HFF-Myc (cell line): ENCODE measurements at regions not wholly inside any gene's neighbourhood (a gene's known extent, or its start where the extent isn't known, plus 50 kb on each side); places are given as distances from the start of the nearest gene placed in this dataset.

Experiments
- DNase-seq: peaks from one replicate; pipeline ENCODE4 v3.0.0-alpha.2; 2011; ENCODE audit warnings: low read depth; ENCODE audit errors: extremely low read depth
- H3K4me3 ChIP-seq: replicated peaks from 2 replicates; pipeline ENCODE4 v1.5.1; 2011; ENCODE audit warnings: low read depth, mild to moderate bottlenecking, control low read depth, low read length
- CTCF ChIP-seq: IDR thresholded peaks from 2 replicates; pipeline ENCODE4 v1.5.1; 2012; ENCODE audit warnings: mild to moderate bottlenecking, low read depth, low read length, control low read depth; ENCODE audit errors: missing control alignments

- H3K4me3 ChIP-seq = no peak overlapping the region
- TF ChIP-seq CTCF = peak; percentile 62
- peak; percentile 20 for DNase-seq
Measured at GRCh38 chrX:10722851-10723250, 102.5 kb upstream of the MID1 start.

GRCh38 chrX:10725071-10725470, 104.7 kb upstream of the MID1 start:
- H3K4me3 ChIP-seq = no peak overlapping the region
- no peak for DNase-seq
- no peak for TF ChIP-seq CTCF

GRCh38 chrX:10726647-10727046, 106.3 kb upstream of the MID1 start:
- no peak for TF ChIP-seq CTCF
- no peak overlapping the region for H3K4me3 ChIP-seq
- no peak for DNase-seq

DNA sequence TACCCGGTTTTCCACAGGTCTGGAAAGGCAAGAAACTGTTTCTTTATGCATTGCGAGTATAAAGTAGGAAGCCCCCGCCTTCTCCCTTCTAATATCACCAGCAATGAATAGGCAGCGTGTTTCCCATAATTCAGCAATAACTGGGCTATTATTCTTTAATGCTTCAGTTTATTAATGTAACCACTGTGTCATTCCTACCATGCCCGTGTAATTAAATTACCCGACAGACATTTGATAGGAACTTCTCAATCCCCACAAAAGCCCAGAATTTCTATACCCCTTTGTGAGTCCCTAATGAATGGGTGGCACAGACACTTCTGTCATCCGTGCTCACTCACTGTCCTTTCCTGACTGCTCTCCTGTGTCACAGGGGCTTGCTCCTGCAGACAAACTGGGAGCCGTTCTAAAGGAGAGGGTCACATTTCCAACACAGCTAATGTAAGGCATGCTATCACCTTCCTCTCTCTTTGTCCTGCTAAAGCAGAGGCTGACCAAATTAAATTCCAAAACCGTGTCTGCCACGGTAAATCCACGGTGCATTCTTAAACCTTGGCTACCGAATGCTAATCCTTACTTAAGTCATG, 108.5 kb upstream of the MID1 start:
- no peak overlapping the region for H3K4me3 ChIP-seq
- TF ChIP-seq CTCF = no peak
- no peak for DNase-seq

DNA sequence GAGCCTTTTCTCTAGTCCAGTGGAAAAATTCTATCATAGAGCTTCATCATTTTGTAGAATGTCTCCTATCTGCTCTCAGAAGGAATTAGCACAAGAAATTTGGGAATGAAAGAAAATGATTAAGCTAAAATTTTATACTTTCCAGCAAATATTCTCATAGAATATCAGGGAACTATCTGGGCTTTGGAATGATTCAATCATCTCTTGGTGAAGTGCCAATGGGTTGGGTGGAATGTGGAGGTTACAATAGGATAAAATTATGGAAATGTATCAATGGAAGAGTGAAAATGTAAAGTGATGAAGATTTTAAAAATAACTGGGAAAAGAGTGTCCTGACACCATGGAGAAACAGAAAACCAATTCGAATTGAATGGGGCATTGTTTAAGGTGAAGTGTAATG, 119.0 kb upstream of the MID1 start:
- H3K4me3 ChIP-seq = no peak overlapping the region
- TF ChIP-seq CTCF = no peak
- no peak for DNase-seq

DNA sequence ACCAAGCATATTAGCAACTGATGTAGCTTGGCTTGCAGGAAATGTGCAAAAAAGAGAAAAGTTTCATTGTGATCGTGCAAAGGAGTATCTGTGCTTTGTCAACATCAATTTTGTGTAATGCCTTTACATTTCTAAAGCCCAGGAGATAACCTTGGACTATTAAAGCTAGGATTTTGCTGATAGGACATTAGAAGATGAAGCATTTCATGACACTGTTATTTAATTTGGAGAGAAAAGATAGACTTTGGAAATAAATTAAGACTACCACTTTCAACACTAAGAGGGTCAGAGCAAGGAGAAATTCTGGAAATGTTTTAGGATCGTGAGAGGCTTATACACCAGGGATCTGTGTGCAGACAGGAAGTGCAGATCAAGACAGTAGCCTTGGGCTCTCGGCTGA, 120.6 kb upstream of the MID1 start:
- no peak for DNase-seq
- TF ChIP-seq CTCF = no peak

GRCh38 chrX:10741550-10741949, 121.2 kb upstream of the MID1 start:
- H3K4me3 ChIP-seq = no peak overlapping the region
- no peak for TF ChIP-seq CTCF
- DNase-seq = no peak

More for the DNA sequence above, 120.6 kb upstream of the MID1 start:
- H3K4me3 ChIP-seq = no peak overlapping the region
